Superior temporal gyrus (tissue), 1 donor: ENCODE measurements at regions not wholly inside any gene's neighbourhood (a gene's known extent, or its start where the extent isn't known, plus 50 kb on each side); places are given as distances from the start of the nearest gene placed in this dataset.
"Not testable (repeated sequence)": the region's sequence is repeated elsewhere in the genome, so short reads cannot be mapped to it uniquely, and the experiment has no call there.

Experiments used
- DNase-seq: peaks from one replicate; pipeline ENCODE4 v3.0.0-alpha.2; 2016; ENCODE audit errors: extremely low spot score

- DNase-seq = no peak
Observed at GRCh38 chr2:17362956-17363355, 155.3 kb downstream of the RAD51AP2 start.

GRCh38 chr2:17355608-17356329 is 162.5 kb downstream of the RAD51AP2 start:
- DNase-seq = no peak

- no peak for DNase-seq
Observed at GRCh38 chr2:17353263-17353662, 165.0 kb downstream of the RAD51AP2 start.

DNA sequence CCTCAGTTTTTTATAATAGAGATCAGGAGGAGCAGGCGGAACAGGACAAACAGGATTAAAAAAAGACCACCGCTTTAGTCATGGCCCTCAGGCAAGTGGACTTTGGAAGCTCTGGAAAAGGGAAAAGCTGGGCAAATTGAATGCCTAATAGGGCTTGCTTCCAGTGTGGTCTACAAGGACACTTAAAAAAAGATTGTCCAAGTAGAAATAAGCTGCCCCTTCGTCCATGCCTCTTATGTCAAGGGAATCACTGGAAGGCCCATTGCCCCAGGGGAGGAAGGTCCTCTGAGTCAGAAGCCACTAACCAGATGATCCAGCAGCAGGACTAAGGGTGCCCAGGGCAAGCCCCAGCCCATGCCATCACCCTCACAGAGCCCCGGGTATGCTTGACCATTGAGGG is 175.5 kb downstream of the RAD51AP2 start:
- not testable (repeated sequence) for DNase-seq

DNA sequence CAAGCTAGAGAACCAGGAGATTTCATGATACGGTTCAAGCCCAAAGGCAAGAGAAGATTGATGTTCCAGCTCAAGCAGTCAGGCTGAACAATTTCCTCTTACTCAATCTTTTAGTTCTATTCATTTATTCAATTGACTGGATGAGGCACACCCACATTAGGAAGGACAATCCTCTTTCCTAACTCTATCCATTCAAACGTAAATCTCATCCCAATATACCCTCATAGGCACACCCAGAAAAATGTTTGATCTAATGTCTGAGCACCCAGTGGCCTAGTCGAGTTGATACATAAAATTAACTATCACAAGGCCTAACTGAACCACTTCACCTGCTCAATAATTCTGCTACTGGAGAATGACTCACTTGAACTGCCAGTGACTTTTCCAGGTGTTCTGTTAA is 180.7 kb downstream of the RAD51AP2 start:
- no peak for DNase-seq

- DNase-seq = no peak
Observed at GRCh38 chr2:17336458-17336857, 181.8 kb downstream of the RAD51AP2 start.

DNA sequence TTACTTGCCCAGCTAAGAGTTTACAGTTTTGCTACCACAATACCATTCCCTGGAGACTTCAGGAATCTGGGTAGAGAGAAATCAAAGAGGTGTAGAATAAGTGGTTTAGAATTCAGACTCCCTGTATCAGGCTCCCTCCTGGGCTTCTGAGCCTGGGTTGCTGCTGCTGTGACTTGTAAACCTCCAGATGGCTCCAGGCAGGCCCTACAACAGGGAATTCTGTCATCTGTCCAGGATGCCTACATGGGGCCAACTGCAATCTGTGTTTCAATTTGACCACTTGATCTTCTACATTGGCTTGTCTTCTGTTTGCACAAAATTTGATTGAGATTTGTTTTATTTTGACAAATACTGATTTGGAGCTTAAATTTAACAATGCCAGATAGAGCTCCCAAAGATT is 183.9 kb downstream of the RAD51AP2 start:
- no peak for DNase-seq

DNA sequence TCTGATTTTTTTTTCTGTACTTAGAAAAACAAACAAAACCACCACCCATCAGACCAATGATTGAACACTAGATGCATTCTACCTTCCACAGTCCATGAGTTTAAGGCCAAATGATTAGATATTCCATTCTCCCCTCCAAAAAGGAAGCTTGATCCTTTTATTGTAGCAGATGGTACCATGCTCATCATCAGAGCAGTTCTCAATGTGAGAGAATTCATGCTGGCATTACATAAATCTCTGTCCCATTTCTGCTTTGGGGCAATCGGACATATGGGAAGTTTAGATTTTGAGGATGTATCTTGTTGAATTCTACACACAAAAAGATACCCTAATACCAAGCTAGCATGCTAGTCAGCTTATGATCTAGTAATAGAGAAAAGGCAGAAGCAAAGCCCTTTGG is 186.6 kb downstream of the RAD51AP2 start:
- DNase-seq = no peak

- DNase-seq = no peak
Observed at GRCh38 chr2:17328161-17328560, 190.1 kb downstream of the RAD51AP2 start.

- no peak for DNase-seq
Observed at GRCh38 chr2:17327649-17328048, 190.6 kb downstream of the RAD51AP2 start.

GRCh38 chr2:17326717-17327116 is 191.5 kb downstream of the RAD51AP2 start:
- no peak for DNase-seq

DNA sequence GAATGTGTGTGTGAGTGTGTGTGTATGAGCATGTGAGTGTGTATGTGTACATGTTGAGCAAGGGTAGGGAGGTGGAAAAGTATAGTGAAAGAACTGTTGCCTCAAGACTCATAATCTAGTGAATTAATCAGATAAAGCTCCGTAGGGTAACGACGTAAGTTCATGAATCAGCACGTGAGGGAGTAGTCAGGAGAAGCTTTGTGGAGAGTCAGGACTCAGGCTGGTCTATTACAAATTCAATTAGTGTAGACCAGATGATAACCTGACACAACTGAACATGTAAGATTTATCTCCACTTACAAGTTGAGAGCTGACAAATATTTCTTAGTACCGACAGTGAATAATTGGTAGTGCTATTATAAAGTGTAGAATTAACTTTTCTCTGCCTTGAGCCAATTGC is 194.5 kb downstream of the RAD51AP2 start:
- DNase-seq = no peak

DNA sequence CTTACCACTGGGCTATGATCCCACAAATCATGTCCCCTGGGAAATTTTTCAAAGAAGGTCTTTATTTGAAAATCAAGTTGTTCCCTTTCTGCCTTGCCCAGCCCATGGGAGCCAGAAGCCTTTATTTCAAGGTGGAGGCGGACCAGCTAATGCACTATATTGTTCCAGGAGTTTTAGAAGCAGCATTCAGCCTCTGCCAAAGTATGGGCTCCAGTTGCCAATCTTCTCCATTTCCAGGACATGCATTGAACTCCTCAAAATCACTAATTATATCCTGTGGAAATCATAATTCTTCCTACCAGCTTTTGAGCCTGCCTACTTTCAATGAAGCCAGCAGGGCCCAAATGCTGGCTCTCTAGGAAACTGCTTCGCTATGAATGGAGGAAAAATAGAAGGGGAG is 195.8 kb downstream of the RAD51AP2 start:
- DNase-seq = no peak

GRCh38 chr2:17319090-17319489 is 199.2 kb downstream of the RAD51AP2 start:
- no peak for DNase-seq

DNA sequence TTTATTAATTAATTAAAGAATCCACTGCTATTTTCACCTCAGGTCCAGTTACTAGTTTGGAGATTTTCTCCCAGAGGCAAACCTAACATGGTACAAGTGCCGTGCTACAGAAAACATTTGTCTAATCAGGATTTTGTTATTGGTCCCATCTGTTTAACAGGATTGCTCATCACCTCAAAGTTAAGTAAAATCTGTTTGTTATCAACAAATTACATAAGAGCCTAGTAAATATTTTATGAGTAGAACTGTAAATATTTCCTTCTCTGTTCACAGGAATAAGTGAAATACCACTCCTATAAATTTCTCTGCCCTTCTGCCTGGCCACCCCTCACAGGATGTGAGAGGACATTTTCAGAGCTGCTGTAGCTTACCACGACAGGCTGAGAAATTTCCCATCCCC is 200.2 kb downstream of the RAD51AP2 start:
- no peak for DNase-seq

- no peak for DNase-seq
Observed at GRCh38 chr2:17317439-17317976, 200.7 kb downstream of the RAD51AP2 start.

GRCh38 chr2:17313261-17313660 is 205.0 kb downstream of the RAD51AP2 start:
- DNase-seq = no peak

GRCh38 chr2:17311771-17312511 is 206.3 kb downstream of the RAD51AP2 start:
- no peak for DNase-seq

DNA sequence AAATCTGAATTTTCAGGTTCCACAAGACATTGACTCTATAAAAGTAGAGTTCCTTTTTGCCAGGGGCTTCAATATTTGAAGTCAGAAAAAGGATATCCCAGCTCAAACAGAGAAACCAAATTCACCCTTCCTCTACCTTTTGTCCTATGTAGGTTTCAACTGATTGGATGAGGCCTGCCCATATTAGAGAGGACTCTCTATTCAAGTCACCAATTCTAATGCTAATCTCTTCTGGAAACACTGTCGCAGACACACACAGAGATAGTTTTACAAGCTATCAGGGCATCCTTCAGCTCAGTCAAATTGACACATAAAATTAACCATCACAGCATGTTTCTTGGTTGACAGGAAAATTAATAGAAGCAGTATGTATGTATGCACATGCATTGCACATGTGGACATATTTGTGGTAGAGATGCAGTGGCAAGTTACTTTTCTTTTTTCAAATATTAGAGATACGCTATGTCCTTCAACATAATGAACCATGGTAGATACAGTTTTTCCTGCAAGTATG is 207.1 kb downstream of the RAD51AP2 start:
- DNase-seq = no peak

DNA sequence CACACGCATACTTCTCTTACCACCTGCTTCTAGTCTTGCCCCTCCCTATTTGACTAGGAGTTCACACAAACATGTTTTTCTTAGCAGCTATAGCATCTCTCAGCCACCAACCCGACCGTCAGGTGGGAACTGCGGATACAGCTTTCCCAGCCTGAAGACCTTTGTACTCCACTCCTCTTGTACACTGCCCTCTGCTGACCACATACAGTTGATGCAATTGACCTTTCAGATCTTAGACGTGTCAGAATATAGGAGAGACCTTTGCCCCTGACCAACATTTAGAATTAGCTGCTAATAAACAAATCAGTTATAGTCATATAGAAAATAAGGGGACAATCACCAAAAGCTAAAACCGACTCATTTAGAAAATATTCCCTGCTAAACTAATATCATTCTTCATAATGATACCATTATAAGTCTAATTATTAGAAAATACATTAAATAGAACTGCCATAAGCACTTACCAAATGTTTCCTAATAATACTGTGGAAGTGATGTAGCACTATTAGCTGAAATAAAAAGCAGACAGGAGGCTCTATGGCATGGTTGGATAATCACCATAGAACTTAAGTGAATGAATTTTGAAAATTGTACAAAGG is 208.4 kb downstream of the RAD51AP2 start:
- peak; percentile 67 for DNase-seq

DNA sequence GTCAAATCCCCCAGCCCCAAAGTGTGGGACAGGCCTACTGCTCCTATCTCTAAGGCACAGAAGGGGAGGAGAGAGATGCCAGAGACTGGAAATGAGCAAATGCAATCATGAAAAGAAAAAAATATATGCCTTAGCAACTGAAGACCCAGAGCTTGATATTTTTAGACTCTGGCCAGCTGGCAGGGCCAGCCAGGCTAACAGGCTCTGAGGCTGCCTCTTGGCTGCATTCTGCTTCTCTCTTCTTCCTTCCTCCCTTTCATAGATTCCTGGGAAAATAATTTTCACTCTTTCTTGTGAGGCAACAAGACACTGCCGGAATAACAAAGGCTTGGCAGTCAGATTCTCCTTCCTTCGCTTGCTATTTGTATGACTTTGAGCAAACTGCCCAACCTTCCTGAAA is 209.1 kb downstream of the RAD51AP2 start:
- no peak for DNase-seq

DNA sequence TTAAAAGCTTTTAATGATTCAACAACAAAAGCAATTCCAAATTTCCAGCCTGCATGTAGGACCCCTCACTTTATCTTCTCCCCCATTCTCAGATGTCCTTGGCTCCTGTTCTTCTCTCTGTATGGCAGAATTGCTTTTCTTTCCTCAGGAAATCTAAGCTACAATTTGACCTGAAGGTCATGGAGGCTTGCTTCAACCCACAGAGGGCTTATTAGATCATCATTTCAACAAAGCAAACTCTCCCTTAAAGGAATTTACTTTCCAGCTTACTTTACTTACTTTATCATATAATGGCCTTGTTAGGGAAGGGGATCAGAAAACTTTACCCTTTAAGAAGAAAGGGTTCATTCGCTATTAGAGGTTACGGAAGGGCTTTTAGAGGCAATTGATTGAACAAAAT is 211.5 kb downstream of the RAD51AP2 start:
- DNase-seq = no peak

DNA sequence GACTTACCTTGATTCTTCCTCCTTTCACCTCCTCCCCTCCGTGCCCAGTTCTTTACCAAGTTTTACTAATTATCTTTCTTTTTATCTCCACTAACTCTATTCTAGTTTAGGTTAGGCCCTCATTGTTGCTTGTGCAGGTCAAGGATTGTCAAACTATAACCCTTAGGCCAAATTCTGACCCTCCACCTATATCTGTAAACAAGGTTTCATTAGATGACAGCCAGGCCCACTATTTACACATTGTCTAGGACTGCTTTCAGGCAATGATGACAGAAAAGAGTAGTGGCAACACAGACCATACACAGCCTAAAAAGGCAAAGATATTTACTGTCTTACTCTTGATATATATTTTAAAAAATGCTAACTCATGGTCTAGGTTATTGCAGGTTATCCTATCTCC is 212.0 kb downstream of the RAD51AP2 start:
- DNase-seq = no peak
